ENCODE measurements at regions not wholly inside any gene's neighbourhood (a gene's known extent, or its start where the extent isn't known, plus 50 kb on each side); places are given as distances from the start of the nearest gene placed in this dataset.

- TF ChIP-seq EZH2 (IDR thresholded peaks at IDR 0.05; ENCODE audit: borderline replicate concordance, low read depth, low read length, severe bottlenecking) = no peak
- TF ChIP-seq CTCF (IDR thresholded peaks at IDR 0.05; ENCODE audit: borderline replicate concordance, extremely low read depth, low read length, poor library complexity, severe bottlenecking) = no peak
These were observed 622.0 kb upstream of the PFKP start for GRCh38 chr10:2445370-2445769.

Measured in DND-41 (cell line).